ENCODE measurements at regions not wholly inside any gene's neighbourhood (a gene's known extent, or its start where the extent isn't known, plus 50 kb on each side); places are given as distances from the start of the nearest gene placed in this dataset.

DNA sequence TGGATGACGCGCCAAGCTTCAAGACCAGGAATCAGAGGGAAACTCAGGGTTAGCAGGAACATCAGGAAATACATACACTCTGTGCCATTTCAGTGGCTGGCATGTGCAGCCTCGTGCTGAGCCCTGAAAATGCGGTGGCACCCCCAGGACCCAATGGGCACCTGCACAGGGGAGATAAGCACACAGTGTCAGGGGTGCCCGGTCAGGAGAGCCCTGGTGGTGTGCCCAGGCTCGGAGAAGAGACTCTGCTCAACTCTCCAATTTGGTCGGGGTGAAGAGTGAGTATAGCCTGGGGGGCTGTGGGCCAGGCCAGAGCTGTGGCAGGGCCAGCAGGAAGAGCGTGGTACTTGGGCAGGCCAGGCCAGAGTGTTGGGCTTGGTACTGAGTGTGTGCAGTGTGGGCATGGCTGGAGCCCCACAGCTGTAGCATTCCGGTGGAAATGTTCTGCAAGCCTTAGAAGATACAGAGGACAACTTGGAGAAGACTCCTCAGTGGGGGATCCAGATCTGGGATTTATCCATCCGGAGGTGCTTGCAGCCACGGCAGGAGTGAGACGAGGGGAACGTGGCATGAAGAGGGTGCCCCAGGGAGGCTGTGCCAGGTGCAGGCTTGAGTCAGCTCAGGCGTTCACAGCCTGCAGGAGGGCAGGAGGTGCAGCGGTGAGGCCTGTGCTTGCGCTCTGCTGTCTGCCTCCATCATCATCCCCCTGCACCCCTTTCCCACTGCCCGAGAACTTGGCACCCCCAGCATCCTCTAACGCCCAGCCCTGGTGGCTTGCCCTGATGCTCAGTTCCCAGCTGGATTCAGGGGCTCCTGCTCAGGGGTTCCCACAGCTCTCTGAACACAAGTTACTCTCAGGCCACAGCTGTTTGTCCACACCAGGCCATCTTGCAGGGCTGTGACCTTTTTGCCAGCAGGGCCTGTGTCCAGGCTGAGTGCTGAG lies 451.7 kb upstream of the HS6ST1 start:
- no peak for FAIRE-seq

DNA sequence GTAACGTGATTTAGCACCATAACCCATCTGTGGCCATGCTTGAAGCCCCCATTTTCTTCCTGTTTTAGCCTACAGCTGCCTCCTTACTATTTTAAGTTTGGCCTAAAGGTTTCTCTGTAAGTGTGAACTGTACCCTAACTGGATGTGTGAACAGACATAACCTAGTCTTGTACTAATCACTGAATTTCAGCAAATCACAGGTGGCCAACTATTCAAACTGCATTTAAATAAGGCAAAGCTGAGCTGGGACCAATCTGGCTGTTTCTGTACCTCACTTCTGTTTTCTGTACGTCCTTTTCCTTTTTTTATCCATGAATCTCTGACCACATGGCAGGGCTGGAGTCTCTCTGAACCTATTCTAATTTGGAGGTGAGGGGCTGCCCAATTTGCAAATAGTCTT lies 452.7 kb upstream of the HS6ST1 start:
- FAIRE-seq = no peak

GRCh38 chr2:128772671-128773070 lies 454.0 kb upstream of the HS6ST1 start:
- no peak for FAIRE-seq

DNA sequence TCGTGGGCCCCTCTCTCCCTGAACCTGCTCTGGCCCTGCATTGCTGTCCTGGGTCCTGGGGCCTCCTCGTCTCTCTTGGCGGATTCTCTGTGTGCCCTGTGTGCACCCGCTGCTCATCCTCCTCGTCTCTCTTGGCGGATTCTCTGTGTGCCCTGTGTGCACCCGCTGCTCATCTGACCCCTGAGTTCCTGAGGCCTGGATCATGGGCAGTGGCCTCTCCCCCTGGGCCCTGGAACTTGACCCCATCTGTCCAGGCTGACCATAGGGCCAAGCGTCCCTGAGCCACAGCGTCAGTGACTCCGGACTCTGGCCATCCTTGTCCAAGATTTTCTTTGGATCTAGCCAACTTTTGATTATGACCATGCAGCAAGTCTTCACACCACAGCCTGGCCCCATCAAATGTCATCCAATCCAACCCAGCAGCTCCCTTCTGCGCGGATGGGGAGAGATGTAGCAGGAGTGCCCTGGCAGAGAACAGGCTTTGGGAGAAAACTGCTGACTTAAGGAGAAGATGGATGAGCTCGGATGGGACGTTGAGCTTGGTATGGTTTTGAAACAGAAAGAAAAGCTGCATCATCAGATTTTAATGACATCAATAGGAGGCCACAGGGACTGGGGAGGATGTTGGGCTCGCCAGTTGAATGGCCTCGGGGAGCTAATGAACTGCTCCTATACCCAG lies 455.1 kb upstream of the HS6ST1 start:
- no peak for FAIRE-seq

GRCh38 chr2:128774320-128775216 lies 455.9 kb upstream of the HS6ST1 start:
- no peak for FAIRE-seq

DNA sequence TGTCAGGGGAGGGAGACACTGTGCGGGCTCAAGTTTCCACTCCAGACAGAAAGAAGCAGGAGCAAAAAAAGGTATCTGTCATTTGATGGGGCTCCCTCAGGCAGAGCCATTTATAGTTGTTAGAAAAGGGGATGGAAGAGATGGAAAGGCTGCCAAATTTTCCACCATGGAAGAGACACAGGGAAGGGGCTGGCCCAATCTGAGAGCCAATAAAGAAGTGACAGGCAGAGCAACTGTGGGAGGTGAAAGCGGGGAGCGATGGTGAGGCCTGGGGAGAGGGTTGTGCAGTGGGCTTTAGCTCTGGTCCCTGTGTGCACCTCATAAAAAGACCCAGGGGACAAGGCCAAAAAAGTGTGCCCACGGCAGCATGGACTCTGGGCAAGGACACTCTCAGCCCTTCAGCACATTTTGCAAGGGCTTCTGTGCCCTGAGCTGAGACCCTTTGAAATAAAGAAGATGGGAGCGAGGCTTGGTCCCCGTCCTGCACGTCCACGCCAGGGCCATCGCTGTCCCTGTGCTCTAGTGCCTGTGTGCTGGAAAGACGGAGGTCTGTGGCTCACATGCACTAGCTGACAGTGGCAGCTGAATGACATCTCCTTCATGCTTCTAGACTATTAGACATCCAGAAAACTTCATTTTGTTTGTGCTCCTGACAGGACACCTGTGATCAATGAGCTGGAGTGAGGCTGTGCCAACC lies 456.7 kb upstream of the HS6ST1 start:
- no peak for FAIRE-seq

DNA sequence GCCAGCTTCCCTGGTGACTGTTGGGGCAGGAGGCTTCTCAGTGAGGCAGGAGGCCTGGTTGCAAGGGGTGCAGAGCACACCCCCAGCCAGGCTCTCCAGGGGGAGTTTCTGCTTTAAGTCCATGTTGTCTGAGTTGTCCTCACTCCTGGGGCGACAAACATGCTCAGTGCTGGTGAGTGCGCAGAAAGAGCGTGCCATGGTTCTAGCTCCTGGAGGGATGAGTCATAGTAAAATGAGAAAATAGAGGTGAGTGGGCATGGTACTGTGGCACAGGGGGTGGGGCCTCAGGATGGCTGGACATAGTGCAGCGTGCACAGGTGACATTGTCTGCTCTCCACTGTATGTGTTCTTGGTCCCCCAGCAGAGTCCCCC lies 457.2 kb upstream of the HS6ST1 start:
- FAIRE-seq = no peak

- no peak for FAIRE-seq
Observed at GRCh38 chr2:128776461-128777195, 458.0 kb upstream of the HS6ST1 start.

DNA sequence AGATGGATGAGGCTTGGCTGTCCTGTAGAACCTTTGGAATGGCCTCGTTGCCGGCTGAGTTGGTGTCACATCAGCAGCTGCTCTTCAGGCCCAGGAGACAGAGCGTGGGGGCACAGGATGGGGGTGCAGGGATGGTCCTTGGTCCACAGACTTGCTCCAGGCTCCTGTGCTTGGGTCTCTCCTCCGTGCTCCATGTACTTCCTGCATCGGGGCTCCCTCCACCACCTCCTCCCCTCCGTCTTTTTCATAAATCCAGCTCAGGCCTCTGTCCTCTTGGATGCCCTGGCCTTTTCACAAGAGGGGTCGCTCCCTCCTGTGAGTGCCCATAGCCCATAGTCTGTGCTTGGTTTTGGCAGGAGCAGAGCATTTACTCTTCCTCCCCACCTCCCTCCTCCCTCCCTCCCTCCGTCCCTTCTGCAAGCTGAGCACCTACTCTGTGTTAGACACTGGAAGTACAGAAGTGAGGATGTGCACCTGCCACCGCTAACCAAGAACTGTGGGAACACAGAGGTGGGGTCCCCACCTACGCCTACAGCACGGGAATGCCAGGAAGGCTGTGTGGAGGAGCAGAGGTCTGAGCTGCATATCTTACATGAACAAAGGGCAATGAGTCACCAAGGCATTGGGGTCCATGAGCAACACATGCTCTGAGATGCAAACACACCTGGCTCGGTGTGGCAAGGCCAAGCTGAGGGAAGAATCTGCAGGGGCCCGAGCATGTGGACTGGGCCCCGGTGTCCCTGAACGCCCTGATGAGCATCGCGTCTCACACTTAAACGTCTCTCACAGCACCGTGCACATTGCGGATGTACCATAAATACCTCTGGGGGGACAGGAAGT lies 458.7 kb upstream of the HS6ST1 start:
- no peak for FAIRE-seq

- no peak for FAIRE-seq
Observed at GRCh38 chr2:128778843-128779242, 460.2 kb upstream of the HS6ST1 start.

DNA sequence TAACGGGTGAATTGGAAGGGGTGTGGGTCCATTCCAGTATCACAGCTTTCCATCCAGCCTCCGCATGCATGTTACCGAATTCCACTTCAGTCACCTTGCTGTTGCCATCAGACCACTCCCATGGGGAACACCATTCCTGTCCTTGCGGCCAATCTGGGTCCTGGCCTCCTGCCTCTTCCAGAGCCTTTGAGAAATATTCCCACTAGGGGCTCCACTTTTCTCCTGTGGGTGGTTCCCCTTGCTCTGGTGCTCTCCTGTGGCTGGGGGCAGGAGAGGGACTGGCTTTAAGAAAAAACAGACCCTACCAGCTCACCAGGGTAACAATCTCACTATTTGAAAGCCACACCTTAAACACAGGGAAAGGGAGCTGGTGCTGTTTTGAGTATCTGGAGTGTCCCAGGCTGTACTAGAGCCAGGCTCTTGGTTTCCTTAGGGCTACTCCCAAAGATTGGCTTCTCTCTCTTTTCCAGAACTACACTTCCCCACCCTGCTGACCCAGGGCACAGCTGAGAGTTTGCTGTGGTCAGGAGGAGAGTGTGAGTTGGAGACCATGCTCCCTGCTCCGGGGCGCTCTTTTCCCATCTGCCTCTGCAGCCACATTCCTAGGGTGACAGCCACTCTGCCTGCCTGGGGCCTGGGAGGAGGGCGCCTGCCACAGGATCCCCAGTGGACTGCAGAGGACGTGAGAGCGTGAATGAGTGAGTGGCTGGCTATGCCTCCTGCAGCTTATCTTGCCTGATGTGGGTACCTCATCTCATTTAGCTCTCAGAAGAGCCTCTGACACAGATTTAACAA lies 460.8 kb upstream of the HS6ST1 start:
- FAIRE-seq = no peak

- FAIRE-seq = no peak
Observed at GRCh38 chr2:128780434-128781080, 461.9 kb upstream of the HS6ST1 start.

GRCh38 chr2:128781166-128781565 lies 462.5 kb upstream of the HS6ST1 start:
- no peak for FAIRE-seq

DNA sequence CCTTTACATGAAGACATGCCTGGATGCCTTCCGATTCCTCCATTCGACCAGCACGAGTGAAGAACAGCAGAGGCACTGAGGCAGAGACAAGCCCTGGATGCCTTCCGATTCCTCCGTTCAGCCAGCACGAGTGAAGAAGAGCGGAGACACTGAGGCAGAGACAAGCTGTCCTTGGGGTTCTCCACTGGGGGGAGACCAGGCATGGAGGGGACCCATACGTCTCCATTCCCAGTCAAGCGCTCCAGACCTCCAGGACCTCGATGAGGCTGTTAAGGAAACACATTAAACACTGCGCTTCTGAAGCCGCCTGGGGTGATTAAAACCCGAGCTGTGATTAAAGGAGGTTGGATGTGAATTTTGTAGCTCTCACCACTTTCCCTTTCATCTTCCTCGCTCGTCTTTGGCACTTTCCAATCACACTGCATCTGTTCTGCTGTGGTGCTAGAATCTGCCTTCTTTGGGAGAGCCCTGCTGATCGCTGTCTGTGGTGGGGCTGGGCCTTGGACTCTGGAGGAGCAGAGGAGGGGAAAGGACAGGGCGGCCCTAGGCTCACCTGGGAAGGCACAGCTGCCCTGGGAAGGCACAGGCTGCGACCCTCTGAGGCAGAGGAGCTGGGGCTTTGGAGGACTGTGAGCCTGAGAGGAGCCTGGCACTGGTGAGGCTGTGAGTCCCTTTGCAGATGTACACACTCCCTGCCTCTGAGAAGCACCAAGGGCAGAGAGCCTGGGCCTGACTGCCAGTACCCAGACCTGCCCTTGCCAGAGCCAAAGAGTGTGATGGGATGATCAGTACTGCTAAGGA lies 463.1 kb upstream of the HS6ST1 start:
- FAIRE-seq = no peak

DNA sequence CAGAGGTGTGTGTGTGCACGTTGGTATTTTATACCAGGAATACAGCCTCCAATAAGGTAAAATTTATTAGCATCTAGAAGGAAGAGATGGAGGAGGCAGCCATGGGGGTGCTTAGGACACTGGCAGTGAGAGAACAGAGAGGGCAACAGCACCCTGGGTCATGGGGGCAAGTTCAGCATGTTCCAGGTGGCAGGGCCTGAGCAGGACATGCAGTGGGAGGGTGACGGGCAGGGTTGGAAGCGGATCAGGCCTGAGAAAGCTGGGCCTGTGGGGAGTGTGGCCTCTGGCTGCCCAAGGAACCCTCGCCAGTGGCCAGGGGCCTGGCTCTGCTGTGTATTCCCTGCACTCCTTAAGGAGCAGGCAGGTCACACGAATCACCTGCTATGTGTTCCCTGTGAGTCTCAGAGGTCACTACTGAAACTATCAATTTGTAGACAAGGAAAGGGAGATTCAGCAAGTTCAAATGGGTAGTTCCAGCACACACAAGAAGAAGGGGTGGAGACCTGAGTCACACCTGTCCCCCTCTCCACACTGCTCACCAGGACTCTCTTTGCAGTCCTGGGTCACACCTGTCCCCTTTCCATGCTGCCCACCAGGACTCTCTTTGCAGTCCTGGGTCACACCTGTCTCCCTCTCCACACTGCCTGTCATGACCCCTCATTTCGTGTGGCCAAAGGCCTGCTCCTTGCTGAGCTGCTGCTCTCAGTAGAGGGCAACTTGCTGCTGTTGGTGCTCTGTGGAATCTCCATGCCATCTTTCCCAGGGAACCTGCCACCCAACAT lies 463.9 kb upstream of the HS6ST1 start:
- FAIRE-seq = no peak

DNA sequence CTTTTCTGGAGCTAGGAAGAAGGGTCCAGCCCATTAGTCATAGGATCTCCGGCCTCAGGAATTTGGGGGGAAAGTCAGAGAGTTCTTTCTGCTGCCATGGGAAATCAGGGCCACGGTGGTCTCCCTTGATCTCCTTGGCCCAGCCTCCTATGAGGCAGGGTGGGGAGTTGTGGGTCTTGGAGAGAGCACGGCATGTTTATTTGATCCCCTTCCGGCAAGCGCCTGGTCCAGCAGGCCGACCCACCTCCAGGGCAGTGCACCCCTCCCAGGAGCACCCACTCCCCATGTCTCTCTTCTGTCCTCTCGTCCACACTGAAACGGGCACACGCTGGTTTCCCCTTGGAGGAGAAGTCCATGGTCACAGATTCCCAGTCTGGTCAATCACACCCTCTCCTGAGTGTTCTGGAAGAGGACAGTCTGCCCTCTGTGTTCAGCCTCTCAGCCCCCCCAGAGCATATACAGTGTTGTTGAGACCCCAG lies 464.6 kb upstream of the HS6ST1 start:
- no peak for FAIRE-seq

DNA sequence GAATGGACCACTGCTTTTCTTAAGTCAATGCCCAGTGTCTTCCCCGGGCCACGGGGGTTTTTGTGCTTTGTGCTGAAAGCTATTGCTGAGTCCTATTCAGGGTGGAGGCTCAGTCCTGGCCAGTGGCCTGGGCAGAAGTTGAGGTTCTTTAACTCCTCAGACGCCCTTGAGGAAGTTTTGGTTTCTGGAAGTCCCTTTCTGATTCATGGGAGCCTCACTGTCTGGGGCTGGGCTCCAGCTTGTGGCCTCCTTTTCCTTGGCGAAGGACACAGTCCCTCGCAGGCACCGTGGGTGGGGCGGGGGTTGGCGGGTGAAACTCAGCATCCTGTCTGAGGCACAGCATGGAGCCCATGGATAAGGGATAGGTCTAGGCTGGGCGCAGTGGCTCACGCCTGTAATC lies 465.2 kb upstream of the HS6ST1 start:
- no peak for FAIRE-seq

Measured in G401.6 (cell line).